ENCODE measurements at regions not wholly inside any gene's neighbourhood (a gene's known extent, or its start where the extent isn't known, plus 50 kb on each side); places are given as distances from the start of the nearest gene placed in this dataset.

GRCh38 chr3:195007766-195008165 lies 263.2 kb downstream of the XXYLT1 start:
- Histone ChIP-seq H2AFZ (ENCODE audit: low read length) (no peak overlapping the region), H4K20me1 (ENCODE audit: insufficient read depth, low read depth, low read length) (no peaks in the 10 kb centered on the region), H3K27ac (ENCODE audit: low read length) (no peak overlapping the region), H3K4me2 (ENCODE audit: low read depth, low read length, poor library complexity, severe bottlenecking) (no peak overlapping the region), H3K9ac (ENCODE audit: low read length) (no peak overlapping the region), H3K4me1 (ENCODE audit: low read length) (peaks cover 11% of the 10 kb centered on the region), H3K9me3 (ENCODE audit: low read length) (no peaks in the 10 kb centered on the region), H3K4me3 (ENCODE audit: low read length) (no peak overlapping the region), H3K79me2 (ENCODE audit: low read length) (no peaks in the 10 kb centered on the region), H3K27me3 (ENCODE audit: low read length) (no peaks in the 10 kb centered on the region), H3K9me2 (replicated peaks; ENCODE audit: insufficient read depth, low read length) (no peaks in the 10 kb centered on the region), H3K36me3 (ENCODE audit: insufficient read depth, low read length) (no peaks in the 10 kb centered on the region)
- no peak for DNase-seq

GRCh38 chr3:195008816-195009215 lies 262.1 kb downstream of the XXYLT1 start:
- Histone ChIP-seq H4K20me1 (ENCODE audit: insufficient read depth, low read depth, low read length) (no peaks in the 10 kb centered on the region), H3K4me1 (ENCODE audit: low read length) (peaks cover under 1% of the 10 kb centered on the region), H3K27me3 (ENCODE audit: low read length) (no peaks in the 10 kb centered on the region), H3K9ac (ENCODE audit: low read length) (no peak overlapping the region), H3K9me2 (replicated peaks; ENCODE audit: insufficient read depth, low read length) (no peaks in the 10 kb centered on the region), H3K27ac (ENCODE audit: low read length) (no peak overlapping the region), H3K79me2 (ENCODE audit: low read length) (no peaks in the 10 kb centered on the region), H3K4me2 (ENCODE audit: low read depth, low read length, poor library complexity, severe bottlenecking) (no peak overlapping the region), H3K9me3 (ENCODE audit: low read length) (no peaks in the 10 kb centered on the region), H3K36me3 (ENCODE audit: insufficient read depth, low read length) (no peaks in the 10 kb centered on the region), H2AFZ (ENCODE audit: low read length) (no peak overlapping the region), H3K4me3 (ENCODE audit: low read length) (no peak overlapping the region)
- DNase-seq, result no peak

- no peak overlapping the region for H2AFZ ChIP-seq (ENCODE audit: low read length)
- no peaks in the 10 kb centered on the region for H3K27me3 ChIP-seq (ENCODE audit: low read length)
Measured at GRCh38 chr3:195009616-195010015, 261.3 kb downstream of the XXYLT1 start.

GRCh38 chr3:195010551-195011100 lies 260.3 kb downstream of the XXYLT1 start:
- Histone ChIP-seq H4K20me1 (ENCODE audit: insufficient read depth, low read depth, low read length) (no peaks in the 10 kb centered on the region), H3K79me2 (ENCODE audit: low read length) (no peaks in the 10 kb centered on the region), H2AFZ (ENCODE audit: low read length) (no peak overlapping the region), H3K36me3 (ENCODE audit: insufficient read depth, low read length) (no peaks in the 10 kb centered on the region), H3K9me2 (replicated peaks; ENCODE audit: insufficient read depth, low read length) (no peaks in the 10 kb centered on the region), H3K4me3 (ENCODE audit: low read length) (no peak overlapping the region), H3K9ac (ENCODE audit: low read length) (no peak overlapping the region), H3K4me2 (ENCODE audit: low read depth, low read length, poor library complexity, severe bottlenecking) (no peak overlapping the region), H3K4me1 (ENCODE audit: low read length) (no peaks in the 10 kb centered on the region), H3K9me3 (ENCODE audit: low read length) (no peaks in the 10 kb centered on the region), H3K27me3 (ENCODE audit: low read length) (no peaks in the 10 kb centered on the region), H3K27ac (ENCODE audit: low read length) (no peak overlapping the region)
- no peak for DNase-seq

More at GRCh38 chr3:195009616-195010015, 261.3 kb downstream of the XXYLT1 start:
- Histone ChIP-seq H4K20me1 (ENCODE audit: insufficient read depth, low read depth, low read length) (no peaks in the 10 kb centered on the region), H3K4me3 (ENCODE audit: low read length) (no peak overlapping the region), H3K4me2 (ENCODE audit: low read depth, low read length, poor library complexity, severe bottlenecking) (no peak overlapping the region), H3K9me3 (ENCODE audit: low read length) (no peaks in the 10 kb centered on the region), H3K27ac (ENCODE audit: low read length) (no peak overlapping the region), H3K9ac (ENCODE audit: low read length) (no peak overlapping the region), H3K79me2 (ENCODE audit: low read length) (no peaks in the 10 kb centered on the region), H3K4me1 (ENCODE audit: low read length) (no peaks in the 10 kb centered on the region), H3K9me2 (replicated peaks; ENCODE audit: insufficient read depth, low read length) (no peaks in the 10 kb centered on the region), H3K36me3 (ENCODE audit: insufficient read depth, low read length) (no peaks in the 10 kb centered on the region)
- no peak for DNase-seq

GRCh38 chr3:195011231-195011834 lies 259.6 kb downstream of the XXYLT1 start:
- H3K79me2 ChIP-seq (ENCODE audit: low read length), result no peaks in the 10 kb centered on the region
- no peak overlapping the region for H3K4me2 ChIP-seq (ENCODE audit: low read depth, low read length, poor library complexity, severe bottlenecking)
- H3K9ac ChIP-seq (ENCODE audit: low read length), result no peak overlapping the region
- H3K9me3 ChIP-seq (ENCODE audit: low read length), result no peaks in the 10 kb centered on the region
- H2AFZ ChIP-seq (ENCODE audit: low read length), result no peak overlapping the region
- no peaks in the 10 kb centered on the region for H3K27me3 ChIP-seq (ENCODE audit: low read length)
- DNase-seq, result no peak
- H3K9me2 ChIP-seq (replicated peaks; ENCODE audit: insufficient read depth, low read length), result no peaks in the 10 kb centered on the region
- H3K27ac ChIP-seq (ENCODE audit: low read length), result no peak overlapping the region
- no peaks in the 10 kb centered on the region for H4K20me1 ChIP-seq (ENCODE audit: insufficient read depth, low read depth, low read length)
- H3K4me1 ChIP-seq (ENCODE audit: low read length), result no peaks in the 10 kb centered on the region
- no peaks in the 10 kb centered on the region for H3K36me3 ChIP-seq (ENCODE audit: insufficient read depth, low read length)
- no peak overlapping the region for H3K4me3 ChIP-seq (ENCODE audit: low read length)

GRCh38 chr3:195012100-195012499 lies 258.9 kb downstream of the XXYLT1 start:
- 0 out of 2 replicates have a peak, but pooled peaks cover 2% of the 10 kb centered on the region for H3K27me3 ChIP-seq (ENCODE audit: low read length)
- no peak overlapping the region for H3K4me3 ChIP-seq (ENCODE audit: low read length)
- H3K9me2 ChIP-seq (replicated peaks; ENCODE audit: insufficient read depth, low read length), result no peaks in the 10 kb centered on the region
- no peaks in the 10 kb centered on the region for H3K36me3 ChIP-seq (ENCODE audit: insufficient read depth, low read length)
- no peak overlapping the region for H3K9ac ChIP-seq (ENCODE audit: low read length)
- H4K20me1 ChIP-seq (ENCODE audit: insufficient read depth, low read depth, low read length), result no peaks in the 10 kb centered on the region
- H3K9me3 ChIP-seq (ENCODE audit: low read length), result no peaks in the 10 kb centered on the region
- H3K79me2 ChIP-seq (ENCODE audit: low read length), result no peaks in the 10 kb centered on the region
- no peak overlapping the region for H2AFZ ChIP-seq (ENCODE audit: low read length)
- no peak overlapping the region for H3K27ac ChIP-seq (ENCODE audit: low read length)
- no peak overlapping the region for H3K4me2 ChIP-seq (ENCODE audit: low read depth, low read length, poor library complexity, severe bottlenecking)
- no peak for DNase-seq
- no peaks in the 10 kb centered on the region for H3K4me1 ChIP-seq (ENCODE audit: low read length)

GRCh38 chr3:195012571-195012970 lies 258.4 kb downstream of the XXYLT1 start:
- Histone ChIP-seq H4K20me1 (ENCODE audit: insufficient read depth, low read depth, low read length) (no peaks in the 10 kb centered on the region), H2AFZ (ENCODE audit: low read length) (no peak overlapping the region)

GRCh38 chr3:195013411-195014361 lies 257.3 kb downstream of the XXYLT1 start:
- no peak overlapping the region for H2AFZ ChIP-seq (ENCODE audit: low read length)
- 0 out of 2 replicates have a peak, but pooled peaks cover 2% of the 10 kb centered on the region for H3K27me3 ChIP-seq (ENCODE audit: low read length)
- no peaks in the 10 kb centered on the region for H4K20me1 ChIP-seq (ENCODE audit: insufficient read depth, low read depth, low read length)

More at GRCh38 chr3:195012571-195012970, 258.4 kb downstream of the XXYLT1 start:
- Histone ChIP-seq H3K79me2 (ENCODE audit: low read length) (no peaks in the 10 kb centered on the region), H3K9ac (ENCODE audit: low read length) (no peak overlapping the region), H3K4me2 (ENCODE audit: low read depth, low read length, poor library complexity, severe bottlenecking) (no peak overlapping the region), H3K27ac (ENCODE audit: low read length) (no peak overlapping the region), H3K27me3 (ENCODE audit: low read length) (0 out of 2 replicates have a peak, but pooled peaks cover 2% of the 10 kb centered on the region), H3K9me3 (ENCODE audit: low read length) (no peaks in the 10 kb centered on the region), H3K4me3 (ENCODE audit: low read length) (no peak overlapping the region), H3K36me3 (ENCODE audit: insufficient read depth, low read length) (no peaks in the 10 kb centered on the region), H3K4me1 (ENCODE audit: low read length) (no peaks in the 10 kb centered on the region), H3K9me2 (replicated peaks; ENCODE audit: insufficient read depth, low read length) (no peaks in the 10 kb centered on the region)
- DNase-seq, result no peak

More at GRCh38 chr3:195013411-195014361, 257.3 kb downstream of the XXYLT1 start:
- no peak for DNase-seq
- Histone ChIP-seq H3K27ac (ENCODE audit: low read length) (no peak overlapping the region), H3K4me1 (ENCODE audit: low read length) (no peaks in the 10 kb centered on the region), H3K36me3 (ENCODE audit: insufficient read depth, low read length) (no peaks in the 10 kb centered on the region), H3K9me2 (replicated peaks; ENCODE audit: insufficient read depth, low read length) (no peaks in the 10 kb centered on the region), H3K4me2 (ENCODE audit: low read depth, low read length, poor library complexity, severe bottlenecking) (no peak overlapping the region), H3K9me3 (ENCODE audit: low read length) (no peaks in the 10 kb centered on the region), H3K79me2 (ENCODE audit: low read length) (no peaks in the 10 kb centered on the region), H3K9ac (ENCODE audit: low read length) (no peak overlapping the region), H3K4me3 (ENCODE audit: low read length) (no peak overlapping the region)
